CD14-positive monocyte (primary cell): ENCODE measurements at regions not wholly inside any gene's neighbourhood (a gene's known extent, or its start where the extent isn't known, plus 50 kb on each side); places are given as distances from the start of the nearest gene placed in this dataset.

Experiments used
- DNase-seq, 3 donors: peaks; one replicate each; pipeline ENCODE4 v3.0.0-alpha.2; 2011 to 2022
- H2AFZ ChIP-seq: 2 replicates; pipeline ENCODE4 v1.6.0; 2012; ENCODE audit warnings: mild to moderate bottlenecking, low read depth, low read length, inconsistent platforms; ENCODE audit not compliant: insufficient read depth, poor library complexity, severe bottlenecking
- H3K27ac ChIP-seq, 2 donors: 1 replicate in 1 of 2; 2 replicates in 1 of 2; pipeline ENCODE4 v1.5.1; 2012 to 2013; ENCODE audit warnings: low read length in 2 of 2, control low read depth in 1 of 2, inconsistent platforms in 1 of 2, low read depth in 1 of 2, mild to moderate bottlenecking in 1 of 2
- H3K27me3 ChIP-seq, 2 donors: one replicate each; pipeline versions ENCODE4 v1.6.0 to v1.6.1; 2011 to 2013; ENCODE audit warnings: low read length in 2 of 2; ENCODE audit not compliant: control insufficient read depth in 2 of 2, insufficient read depth in 2 of 2
- H3K36me3 ChIP-seq, 2 donors: replicated peaks in 1 of 2; 1 replicate in 1 of 2; 2 replicates in 1 of 2; pipeline versions ENCODE4 v1.5.1 to v1.6.1; 2012 to 2013; ENCODE audit warnings: low read length in 2 of 2, control low read depth in 1 of 2, inconsistent platforms in 1 of 2, mild to moderate bottlenecking in 1 of 2; ENCODE audit not compliant: insufficient read depth in 2 of 2, control insufficient read depth in 1 of 2
- H3K4me1 ChIP-seq, 2 donors: 1 replicate in 1 of 2; 2 replicates in 1 of 2; pipeline versions ENCODE4 v1.5.1 to v1.6.1; 2012 to 2013; ENCODE audit warnings: low read length in 2 of 2, control low read depth in 1 of 2, inconsistent platforms in 1 of 2, mild to moderate bottlenecking in 1 of 2, moderate library complexity in 1 of 2; ENCODE audit not compliant: insufficient read depth in 2 of 2, control insufficient read depth in 1 of 2
- H3K4me2 ChIP-seq: replicated peaks from 2 replicates; pipeline ENCODE3; 2012; ENCODE audit warnings: low read length, moderate library complexity, mild to moderate bottlenecking; ENCODE audit not compliant: poor library complexity, severe bottlenecking; ENCODE audit errors: extremely low read depth
- H3K4me3 ChIP-seq, 3 experiments: fragments of 200-600 bp in 1 of 3; sonication (generic) in 1 of 3; replicated peaks in 1 of 3; 1 replicate in 2 of 3; 2 replicates in 1 of 3; pipeline ENCODE4 v1.5.1; 2011 to 2013; ENCODE audit warnings: low read length in 3 of 3, mild to moderate bottlenecking in 3 of 3, control low read depth in 2 of 3, low read depth in 2 of 3, inconsistent platforms in 1 of 3, moderate library complexity in 1 of 3
- H3K79me2 ChIP-seq: 2 replicates; pipeline ENCODE4 v1.6.0; 2012; ENCODE audit warnings: mild to moderate bottlenecking, control low read depth, inconsistent platforms, low read length, moderate library complexity; ENCODE audit not compliant: insufficient read depth
- H3K9ac ChIP-seq: 2 replicates; pipeline ENCODE4 v1.6.0; 2017; ENCODE audit warnings: low read length, mild to moderate bottlenecking; ENCODE audit not compliant: insufficient read depth, poor library complexity, severe bottlenecking
- H3K9me3 ChIP-seq, 2 donors: replicated peaks in 1 of 2; 1 replicate in 1 of 2; 2 replicates in 1 of 2; pipeline versions ENCODE4 v1.5.1 to v1.6.1; 2012 to 2013; ENCODE audit warnings: low read length in 2 of 2, control low read depth in 1 of 2; ENCODE audit not compliant: control insufficient read depth in 1 of 2, insufficient read depth in 1 of 2
- H4K20me1 ChIP-seq: 2 replicates; pipeline ENCODE4 v1.6.0; 2012; ENCODE audit warnings: mild to moderate bottlenecking, low read length, control low read depth, moderate library complexity; ENCODE audit not compliant: insufficient read depth
- H3K27ac Mint-ChIP-seq, 7 donors: one replicate each; pipeline ENCODE4 v1.8.0; 2020; ENCODE audit warnings: mild to moderate bottlenecking in 7 of 7, mixed read lengths in 7 of 7, moderate library complexity in 6 of 7, inconsistent platforms in 2 of 7
- H3K27me3 Mint-ChIP-seq, 3 donors: one replicate each; pipeline ENCODE4 v1.8.0; 2021 to 2022; ENCODE audit warnings: low read depth in 3 of 3, mild to moderate bottlenecking in 3 of 3, mixed read lengths in 3 of 3, moderate library complexity in 3 of 3, inconsistent platforms in 1 of 3
- H3K36me3 Mint-ChIP-seq, 2 donors: one replicate each; pipeline ENCODE4 v1.8.0; 2020; ENCODE audit warnings: mixed read lengths in 2 of 2, inconsistent platforms in 1 of 2, mild to moderate bottlenecking in 1 of 2
- H3K4me1 Mint-ChIP-seq: one replicate; pipeline ENCODE4 v1.8.0; 2020; ENCODE audit warnings: mild to moderate bottlenecking, mixed read lengths
- H3K4me3 Mint-ChIP-seq, 2 donors: one replicate each; pipeline ENCODE4 v1.8.0; 2020; ENCODE audit warnings: mild to moderate bottlenecking in 2 of 2, mixed read lengths in 2 of 2, moderate library complexity in 1 of 2
- H3K9me3 Mint-ChIP-seq, 7 donors: one replicate each; pipeline ENCODE4 v1.8.0; 2020 to 2022; ENCODE audit warnings: mixed read lengths in 7 of 7, mild to moderate bottlenecking in 6 of 7, moderate library complexity in 6 of 7, inconsistent platforms in 2 of 7
- WGBS: methylation state at CpG from one replicate; pipeline ENCODE4 v1.1.5; 2013; ENCODE audit warnings: missing lambda C conversion rate; ENCODE audit not compliant: insufficient coverage; 5-methylcytosine and 5-hydroxymethylcytosine counted together
- intact Hi-C, 2 donors: fragments of 100-400 bp; cut with micrococcal nuclease; formaldehyde crosslinking; loops; one replicate each; pipeline versions ENCODE4 v1.15.0 to v1.15.1; 2023
- TF ChIP-seq, protein P1 (sequence below): fragments of 200-600 bp; IDR thresholded peaks from one replicate; pipeline ENCODE4 v1.8.0; 2022; ENCODE audit warnings: antibody characterized with exemption, mild to moderate bottlenecking

- Histone ChIP-seq H3K79me2 (no peaks in the 10 kb centered on the region), H3K27ac (no peak overlapping the region), H3K4me2 (no peak overlapping the region), H3K4me3 (no peak overlapping the region), H2AFZ (no peak overlapping the region), H3K4me1 (no peaks in the 10 kb centered on the region), H3K9ac (no peak overlapping the region), H3K36me3 (no peaks in the 10 kb centered on the region), H3K9me3 (peaks cover 0 to 15% of the 10 kb centered on the region in 2 donors), H3K27me3 (no peaks in the 10 kb centered on the region), H4K20me1 (no peaks in the 10 kb centered on the region)
- H3K27ac Mint-ChIP-seq: no peak overlapping the region
- DNase-seq: no peak
- intact Hi-C loops: no loop called here
- peaks cover 7 to 20% (median 12%) of the 10 kb centered on the region in 7 donors for H3K9me3 Mint-ChIP-seq
- TF ChIP-seq, protein P1, sequence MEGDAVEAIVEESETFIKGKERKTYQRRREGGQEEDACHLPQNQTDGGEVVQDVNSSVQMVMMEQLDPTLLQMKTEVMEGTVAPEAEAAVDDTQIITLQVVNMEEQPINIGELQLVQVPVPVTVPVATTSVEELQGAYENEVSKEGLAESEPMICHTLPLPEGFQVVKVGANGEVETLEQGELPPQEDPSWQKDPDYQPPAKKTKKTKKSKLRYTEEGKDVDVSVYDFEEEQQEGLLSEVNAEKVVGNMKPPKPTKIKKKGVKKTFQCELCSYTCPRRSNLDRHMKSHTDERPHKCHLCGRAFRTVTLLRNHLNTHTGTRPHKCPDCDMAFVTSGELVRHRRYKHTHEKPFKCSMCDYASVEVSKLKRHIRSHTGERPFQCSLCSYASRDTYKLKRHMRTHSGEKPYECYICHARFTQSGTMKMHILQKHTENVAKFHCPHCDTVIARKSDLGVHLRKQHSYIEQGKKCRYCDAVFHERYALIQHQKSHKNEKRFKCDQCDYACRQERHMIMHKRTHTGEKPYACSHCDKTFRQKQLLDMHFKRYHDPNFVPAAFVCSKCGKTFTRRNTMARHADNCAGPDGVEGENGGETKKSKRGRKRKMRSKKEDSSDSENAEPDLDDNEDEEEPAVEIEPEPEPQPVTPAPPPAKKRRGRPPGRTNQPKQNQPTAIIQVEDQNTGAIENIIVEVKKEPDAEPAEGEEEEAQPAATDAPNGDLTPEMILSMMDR: no peak
- H3K4me3 Mint-ChIP-seq: no peak overlapping the region
- H3K4me1 Mint-ChIP-seq: no peaks in the 10 kb centered on the region
- H3K36me3 Mint-ChIP-seq: no peaks in the 10 kb centered on the region
- peaks cover 0 to 9% (median 0%) of the 10 kb centered on the region in 3 donors for H3K27me3 Mint-ChIP-seq
These were observed 62.9 kb upstream of the TEAD1 start for GRCh38 chr11:12611352-12611751.

- Mint-ChIP-seq H3K36me3 (no peaks in the 10 kb centered on the region), H3K4me3 (no peak overlapping the region), H3K4me1 (no peaks in the 10 kb centered on the region), H3K27me3 (peaks cover 0 to 5% (median 0%) of the 10 kb centered on the region in 3 donors), H3K27ac (no peak overlapping the region), H3K9me3 (peaks cover 2 to 12% (median 4%) of the 10 kb centered on the region in 7 donors)
- H3K4me3 ChIP-seq: no peak overlapping the region
- no peak for DNase-seq
- H4K20me1 ChIP-seq: no peaks in the 10 kb centered on the region
- H3K36me3 ChIP-seq: no peaks in the 10 kb centered on the region
- no peak overlapping the region for H3K9ac ChIP-seq
- no peak overlapping the region for H3K4me2 ChIP-seq
- intact Hi-C loops: no loop called here
- TF ChIP-seq, protein P1: no peak
- no peak overlapping the region for H3K27ac ChIP-seq
- no peak overlapping the region for H2AFZ ChIP-seq
- H3K4me1 ChIP-seq: no peaks in the 10 kb centered on the region
- H3K9me3 ChIP-seq: no peaks in the 10 kb centered on the region
- H3K79me2 ChIP-seq: no peaks in the 10 kb centered on the region
- WGBS: 83% methylated on average over 2 of the region's 3 CpGs
- H3K27me3 ChIP-seq: no peaks in the 10 kb centered on the region
These were observed 56.6 kb upstream of the TEAD1 start for GRCh38 chr11:12617632-12618031.
